Epithelial cell of proximal tubule (primary cell): ENCODE measurements at regions not wholly inside any gene's neighbourhood (a gene's known extent, or its start where the extent isn't known, plus 50 kb on each side); places are given as distances from the start of the nearest gene placed in this dataset.

Source experiments
- DNase-seq: peaks from one replicate; pipeline ENCODE4 v3.0.0-alpha.2; 2011; ENCODE audit warnings: low read depth
- H3K4me3 ChIP-seq: 2 replicates; pipeline ENCODE4 v1.5.1; 2011; ENCODE audit warnings: low read depth, mild to moderate bottlenecking, low read length
- TF ChIP-seq, protein P1 (sequence below): conservative IDR thresholded peaks from 2 replicates; pipeline ENCODE4 v1.5.1; 2012; ENCODE audit warnings: low read depth, mild to moderate bottlenecking, low read length

DNA sequence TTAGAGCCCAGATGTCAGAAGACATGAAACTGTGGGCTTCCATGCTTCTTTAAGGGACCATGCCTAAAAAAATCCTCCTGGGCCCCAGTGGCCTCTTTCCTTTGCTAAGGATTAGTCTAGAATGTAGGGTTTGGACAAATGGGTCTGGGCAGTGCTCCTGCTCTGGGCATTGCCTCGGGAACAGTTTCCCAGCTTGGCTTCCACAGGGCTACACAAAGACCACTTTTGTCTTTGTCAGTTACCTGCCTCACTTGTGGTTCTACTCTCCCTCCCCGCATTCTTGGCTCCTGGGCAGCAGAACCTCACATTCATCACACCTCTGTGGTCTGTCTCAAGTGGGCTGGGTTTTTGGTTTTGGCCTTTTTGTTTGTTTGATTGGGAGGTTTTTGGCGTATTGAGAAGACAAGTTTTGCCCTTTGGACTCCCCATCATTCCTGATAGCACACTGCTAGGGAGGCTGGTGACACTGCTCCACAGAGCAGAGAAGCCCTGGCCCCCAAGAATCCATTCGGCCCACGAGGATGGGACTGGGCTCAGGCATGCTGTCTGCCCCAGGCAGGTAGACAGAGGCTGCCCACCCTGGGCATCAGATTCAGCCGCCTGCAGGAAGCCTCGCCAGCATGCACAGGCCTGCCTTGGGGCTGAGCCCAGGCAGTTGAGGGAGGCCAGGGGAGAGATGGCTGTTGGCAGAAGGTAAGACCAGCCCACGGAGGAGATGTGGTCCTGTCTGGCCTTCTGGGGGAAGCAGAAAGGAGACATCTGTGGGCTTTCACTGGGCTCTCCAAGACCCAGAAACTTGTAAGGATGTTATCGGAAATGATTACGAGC is 343.7 kb downstream of the WDR11 start:
- no peak for DNase-seq
- TF ChIP-seq, protein P1, sequence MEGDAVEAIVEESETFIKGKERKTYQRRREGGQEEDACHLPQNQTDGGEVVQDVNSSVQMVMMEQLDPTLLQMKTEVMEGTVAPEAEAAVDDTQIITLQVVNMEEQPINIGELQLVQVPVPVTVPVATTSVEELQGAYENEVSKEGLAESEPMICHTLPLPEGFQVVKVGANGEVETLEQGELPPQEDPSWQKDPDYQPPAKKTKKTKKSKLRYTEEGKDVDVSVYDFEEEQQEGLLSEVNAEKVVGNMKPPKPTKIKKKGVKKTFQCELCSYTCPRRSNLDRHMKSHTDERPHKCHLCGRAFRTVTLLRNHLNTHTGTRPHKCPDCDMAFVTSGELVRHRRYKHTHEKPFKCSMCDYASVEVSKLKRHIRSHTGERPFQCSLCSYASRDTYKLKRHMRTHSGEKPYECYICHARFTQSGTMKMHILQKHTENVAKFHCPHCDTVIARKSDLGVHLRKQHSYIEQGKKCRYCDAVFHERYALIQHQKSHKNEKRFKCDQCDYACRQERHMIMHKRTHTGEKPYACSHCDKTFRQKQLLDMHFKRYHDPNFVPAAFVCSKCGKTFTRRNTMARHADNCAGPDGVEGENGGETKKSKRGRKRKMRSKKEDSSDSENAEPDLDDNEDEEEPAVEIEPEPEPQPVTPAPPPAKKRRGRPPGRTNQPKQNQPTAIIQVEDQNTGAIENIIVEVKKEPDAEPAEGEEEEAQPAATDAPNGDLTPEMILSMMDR, result no peak
- no peak overlapping the region for H3K4me3 ChIP-seq

DNA sequence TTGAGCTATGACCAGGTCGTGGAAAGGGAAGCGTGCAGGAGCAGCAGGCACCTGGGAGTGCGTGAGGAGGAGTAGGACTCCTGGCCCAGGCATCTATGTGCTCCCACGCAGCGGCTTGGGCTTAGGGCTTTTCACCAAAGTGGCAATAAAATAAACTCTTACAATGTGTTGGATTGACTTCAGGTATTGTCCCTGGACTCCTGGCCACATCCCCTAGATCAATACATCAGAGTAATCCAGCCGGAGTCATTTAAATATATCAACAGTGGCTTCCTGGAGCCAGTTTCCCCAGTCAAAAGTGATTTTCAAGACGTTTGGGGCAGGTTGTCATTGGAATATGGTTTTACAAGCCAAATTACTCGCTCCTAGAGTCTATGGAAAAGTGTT is 344.4 kb downstream of the WDR11 start:
- TF ChIP-seq, protein P1, result no peak
- DNase-seq, result no peak

DNA sequence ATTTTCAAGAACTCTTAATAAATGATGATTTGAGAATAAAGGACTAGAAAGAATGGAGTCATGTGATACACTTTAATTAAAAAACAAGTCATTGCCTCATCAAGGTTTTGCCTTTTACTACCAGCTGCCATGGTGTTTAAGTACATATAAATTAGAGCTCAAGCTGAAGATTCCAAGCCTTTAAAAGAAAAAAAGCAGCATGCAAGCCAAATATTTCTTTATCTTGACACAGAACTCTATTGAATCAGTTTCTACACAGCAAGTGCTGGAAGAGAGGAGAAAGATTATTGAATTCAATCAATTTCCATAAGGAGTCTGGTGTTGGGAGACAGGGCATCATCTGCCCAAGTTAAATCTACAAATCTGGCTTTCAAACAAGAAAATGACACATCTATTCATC is 347.9 kb downstream of the WDR11 start:
- no peak for DNase-seq
- H3K4me3 ChIP-seq, result no peak overlapping the region
- TF ChIP-seq, protein P1, result no peak

More for the DNA sequence above, 344.4 kb downstream of the WDR11 start:
- no peak overlapping the region for H3K4me3 ChIP-seq

DNA sequence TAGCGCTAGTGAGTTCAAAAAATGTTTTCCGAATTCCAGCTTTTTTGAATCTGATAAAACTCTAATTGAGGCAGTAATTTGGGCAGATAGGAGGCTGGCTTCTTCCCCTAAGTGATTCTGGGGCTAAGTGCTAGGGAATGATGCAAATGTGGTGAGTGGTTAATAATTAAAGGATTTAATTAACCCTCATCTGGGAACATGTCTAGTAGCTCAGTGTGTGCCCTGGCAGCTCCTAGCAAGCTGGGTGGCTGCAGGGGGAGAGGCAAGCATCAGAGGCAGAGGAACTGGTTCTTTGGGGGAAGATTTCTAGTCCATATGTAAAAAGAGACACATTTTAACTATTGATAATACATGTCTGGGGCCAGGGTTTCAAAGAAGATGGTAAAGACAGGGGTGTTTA is 354.5 kb downstream of the WDR11 start:
- DNase-seq, result no peak
- H3K4me3 ChIP-seq, result no peak overlapping the region
- TF ChIP-seq, protein P1, result no peak

DNA sequence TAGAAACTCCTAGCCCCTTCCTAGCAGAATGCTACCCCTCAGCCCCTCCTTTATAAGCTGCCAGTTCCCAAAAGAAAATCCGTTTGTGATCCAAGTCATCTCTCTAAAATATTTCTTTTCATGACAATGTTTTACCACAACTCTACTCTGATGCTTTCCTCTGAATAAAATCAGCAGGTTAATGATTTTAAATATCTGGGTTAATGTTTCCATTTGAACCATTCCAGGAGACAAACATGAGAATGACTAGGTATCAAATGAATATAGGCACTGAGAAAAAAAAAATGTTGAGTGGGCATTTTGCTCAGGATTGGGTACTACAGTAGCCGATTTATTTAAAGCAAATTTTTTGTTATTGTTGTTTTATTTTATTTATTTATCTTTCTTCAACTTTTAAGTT is 360.3 kb downstream of the WDR11 start:
- no peak for DNase-seq
- TF ChIP-seq, protein P1, result no peak
- H3K4me3 ChIP-seq, result no peak overlapping the region

GRCh38 chr10:121213437-121213836 is 362.3 kb downstream of the WDR11 start:
- no peak overlapping the region for H3K4me3 ChIP-seq
- TF ChIP-seq, protein P1, result no peak
- no peak for DNase-seq

DNA sequence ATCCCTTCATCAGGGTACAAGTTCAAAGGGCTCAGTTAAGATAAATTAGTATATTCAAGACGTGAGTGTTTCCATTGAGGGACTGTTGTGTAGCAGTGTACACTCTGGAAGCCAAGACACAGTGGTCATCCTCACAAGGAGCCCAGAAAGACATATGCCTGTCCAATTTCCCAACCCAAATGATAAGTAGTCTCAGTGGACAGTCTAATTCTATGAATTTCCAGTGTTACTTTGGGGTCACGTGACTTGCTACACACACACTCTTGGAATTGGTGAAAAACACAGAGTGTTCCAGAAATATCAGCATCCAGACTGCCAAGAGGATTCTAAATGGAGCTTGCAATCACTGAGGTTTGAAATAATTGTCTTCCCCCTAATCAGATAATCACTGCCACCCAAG is 365.1 kb downstream of the WDR11 start:
- TF ChIP-seq, protein P1, result no peak
- DNase-seq, result no peak
- H3K4me3 ChIP-seq, result no peak overlapping the region
